ENCODE measurements at regions not wholly inside any gene's neighbourhood (a gene's known extent, or its start where the extent isn't known, plus 50 kb on each side); places are given as distances from the start of the nearest gene placed in this dataset.

DNA sequence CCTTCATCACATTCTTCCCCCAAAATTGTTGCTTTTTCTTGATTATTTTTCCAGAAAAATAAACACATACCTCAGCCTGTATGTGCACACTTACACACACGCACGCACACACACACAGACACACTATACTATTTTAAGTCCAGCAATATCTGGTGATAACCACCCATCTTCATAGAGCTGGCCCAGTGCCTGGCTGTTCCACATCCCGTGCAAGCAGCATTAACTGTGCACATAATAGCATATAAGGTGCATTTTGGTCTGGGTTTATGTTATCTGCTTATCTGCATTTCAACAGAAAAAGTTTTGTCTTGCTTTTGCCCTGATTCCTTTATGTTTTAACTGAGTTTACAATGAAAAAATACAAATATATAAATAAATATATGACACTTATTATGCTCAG lies 143.1 kb upstream of the KLF6 start:
- H3K4me1 ChIP-seq (ENCODE audit: insufficient read depth, low read length): peaks cover 13% of the 10 kb centered on the region
- no peaks in the 10 kb centered on the region for H3K36me3 ChIP-seq (ENCODE audit: low read depth, low read length)
- H3F3A ChIP-seq (ENCODE audit: low read length, unreplicated experiment): no peaks in the 10 kb centered on the region
- no peaks in the 10 kb centered on the region for H3K9me2 ChIP-seq (replicated peaks; ENCODE audit: low read length)
- ChIA-PET POLR2A (ENCODE audit: unreplicated experiment) (no interaction called here), CTCF (no interaction called here)
- TF ChIP-seq EZH2phosphoT487 (IDR thresholded peaks at IDR 0.05; ENCODE audit: borderline replicate concordance, low read length) (no peak), CTCF (conservative IDR thresholded peaks at IDR 0.05; ENCODE audit: low read depth, low read length) (no peak), EZH2 (IDR thresholded peaks at IDR 0.05; ENCODE audit: low read length, unreplicated experiment) (no peak)
- H3K9me3 ChIP-seq (ENCODE audit: low read length): no peaks in the 10 kb centered on the region
- no peak overlapping the region for H3K27ac ChIP-seq (ENCODE audit: low read length)
- ATAC-seq (no peak), DNase-seq (no peak)
- H3K4me2 ChIP-seq (ENCODE audit: low read length): no peak overlapping the region
- no peaks in the 10 kb centered on the region for H3K27me3 ChIP-seq (ENCODE audit: low read length)
- intact Hi-C loops (cut with micrococcal nuclease): no loop called here
- no peak overlapping the region for H3K9ac ChIP-seq (ENCODE audit: low read length)
- no peaks in the 10 kb centered on the region for H3K79me2 ChIP-seq (ENCODE audit: low read length)
- no peak overlapping the region for H3K4me3 ChIP-seq (ENCODE audit: low read length)
- H4K20me1 ChIP-seq (ENCODE audit: low read length): no peaks in the 10 kb centered on the region
- no TSS peak for BruUV-seq (replicated peaks)
- H2AFZ ChIP-seq (ENCODE audit: low read length): no peak overlapping the region

GRCh38 chr10:3926675-3927525 lies 141.9 kb upstream of the KLF6 start:
- DNase-seq: no peak
- Histone ChIP-seq H2AFZ (ENCODE audit: low read length) (no peak overlapping the region), H3K4me1 (ENCODE audit: insufficient read depth, low read length) (peaks cover 13% of the 10 kb centered on the region), H3K36me3 (ENCODE audit: low read depth, low read length) (no peaks in the 10 kb centered on the region), H3K9ac (ENCODE audit: low read length) (no peak overlapping the region), H3K4me2 (ENCODE audit: low read length) (no peak overlapping the region), H4K20me1 (ENCODE audit: low read length) (no peaks in the 10 kb centered on the region), H3K79me2 (ENCODE audit: low read length) (no peaks in the 10 kb centered on the region), H3K9me3 (ENCODE audit: low read length) (no peaks in the 10 kb centered on the region), H3K27ac (ENCODE audit: low read length) (no peak overlapping the region), H3F3A (ENCODE audit: low read length, unreplicated experiment) (no peaks in the 10 kb centered on the region), H3K9me2 (replicated peaks; ENCODE audit: low read length) (no peaks in the 10 kb centered on the region), H3K4me3 (ENCODE audit: low read length) (no peak overlapping the region), H3K27me3 (ENCODE audit: low read length) (no peaks in the 10 kb centered on the region)
- intact Hi-C loops (cut with micrococcal nuclease): no loop called here
- ATAC-seq: no peak
- ChIA-PET POLR2A (ENCODE audit: unreplicated experiment) (no interaction called here), CTCF (interaction anchor here (0.7 kb wide), 1 partner anchor 639 kb away, joined by 3 read pairs; no protein-coding TSS in a partner anchor)
- no peak for TF ChIP-seq EZH2 (IDR thresholded peaks at IDR 0.05; ENCODE audit: low read length, unreplicated experiment)
- TF ChIP-seq EZH2phosphoT487 (IDR thresholded peaks at IDR 0.05; ENCODE audit: borderline replicate concordance, low read length): no peak
- TF ChIP-seq CTCF (conservative IDR thresholded peaks at IDR 0.05; ENCODE audit: low read depth, low read length): no peak
- no TSS peak for BruUV-seq (replicated peaks)

GRCh38 chr10:3926258-3926657 lies 141.2 kb upstream of the KLF6 start:
- no peaks in the 10 kb centered on the region for H3K9me3 ChIP-seq (ENCODE audit: low read length)
- DNase-seq: no peak
- POLR2A ChIA-PET (ENCODE audit: unreplicated experiment): no interaction called here
- no peak overlapping the region for H3K4me2 ChIP-seq (ENCODE audit: low read length)
- TF ChIP-seq EZH2 (IDR thresholded peaks at IDR 0.05; ENCODE audit: low read length, unreplicated experiment) (no peak), CTCF (conservative IDR thresholded peaks at IDR 0.05; ENCODE audit: low read depth, low read length) (no peak), EZH2phosphoT487 (IDR thresholded peaks at IDR 0.05; ENCODE audit: borderline replicate concordance, low read length) (no peak)
- no peak overlapping the region for H2AFZ ChIP-seq (ENCODE audit: low read length)
- H3K4me3 ChIP-seq (ENCODE audit: low read length): no peak overlapping the region
- BruUV-seq (replicated peaks): no TSS peak
- no peaks in the 10 kb centered on the region for H3F3A ChIP-seq (ENCODE audit: low read length, unreplicated experiment)
- ATAC-seq: no peak
- intact Hi-C loops (cut with micrococcal nuclease): no loop called here
- no peaks in the 10 kb centered on the region for H3K36me3 ChIP-seq (ENCODE audit: low read depth, low read length)
- no peaks in the 10 kb centered on the region for H4K20me1 ChIP-seq (ENCODE audit: low read length)
- CTCF ChIA-PET: interaction anchor here (0.7 kb wide), 1 partner anchor 639 kb away, joined by 3 read pairs; no protein-coding TSS in a partner anchor
- H3K9ac ChIP-seq (ENCODE audit: low read length): no peak overlapping the region
- H3K4me1 ChIP-seq (ENCODE audit: insufficient read depth, low read length): peaks cover 13% of the 10 kb centered on the region
- no peak overlapping the region for H3K27ac ChIP-seq (ENCODE audit: low read length)
- H3K27me3 ChIP-seq (ENCODE audit: low read length): no peaks in the 10 kb centered on the region
- no peaks in the 10 kb centered on the region for H3K9me2 ChIP-seq (replicated peaks; ENCODE audit: low read length)
- H3K79me2 ChIP-seq (ENCODE audit: low read length): no peaks in the 10 kb centered on the region

Data from PC-3 (cell line).